ENCODE measurements at regions not wholly inside any gene's neighbourhood (a gene's known extent, or its start where the extent isn't known, plus 50 kb on each side); places are given as distances from the start of the nearest gene placed in this dataset.

GRCh38 chr4:32000846-32001488 lies 1280.8 kb downstream of the PCDH7 start:
- DNase-seq, result no peak

- no peak for DNase-seq
Observed at GRCh38 chr4:32002037-32002747, 1282.0 kb downstream of the PCDH7 start.

GRCh38 chr4:32003548-32003947 lies 1283.4 kb downstream of the PCDH7 start:
- no peak for DNase-seq

- no peak for DNase-seq
Observed at GRCh38 chr4:32010221-32010620, 1290.1 kb downstream of the PCDH7 start.

GRCh38 chr4:32022071-32022470 lies 1301.9 kb downstream of the PCDH7 start:
- no peak for DNase-seq

GRCh38 chr4:32025851-32026459 lies 1305.8 kb downstream of the PCDH7 start:
- DNase-seq, result no peak

GRCh38 chr4:32030406-32030805 lies 1310.2 kb downstream of the PCDH7 start:
- DNase-seq, result no peak

- DNase-seq, result no peak
Observed at GRCh38 chr4:32031026-32031425, 1310.9 kb downstream of the PCDH7 start.

GRCh38 chr4:32032136-32032672 lies 1312.0 kb downstream of the PCDH7 start:
- no peak for DNase-seq

GRCh38 chr4:32037399-32037798 lies 1317.2 kb downstream of the PCDH7 start:
- DNase-seq, result no peak

- DNase-seq, result no peak
Observed at GRCh38 chr4:32042486-32043247, 1322.5 kb downstream of the PCDH7 start.

- no peak for DNase-seq
Observed at GRCh38 chr4:32043248-32043633, 1323.1 kb downstream of the PCDH7 start.

- no peak for DNase-seq
Observed at GRCh38 chr4:32061916-32062315, 1341.7 kb downstream of the PCDH7 start.

- DNase-seq, result no peak
Observed at GRCh38 chr4:32073542-32073941, 1353.4 kb downstream of the PCDH7 start.

GRCh38 chr4:32087211-32087610 lies 1367.0 kb downstream of the PCDH7 start:
- no peak for DNase-seq

GRCh38 chr4:32094987-32095386 lies 1374.8 kb downstream of the PCDH7 start:
- DNase-seq, result no peak

GRCh38 chr4:32102896-32103295 lies 1382.7 kb downstream of the PCDH7 start:
- no peak for DNase-seq

- DNase-seq, result no peak
Observed at GRCh38 chr4:32106767-32107166, 1386.6 kb downstream of the PCDH7 start.

GRCh38 chr4:32112891-32113290 lies 1392.7 kb downstream of the PCDH7 start:
- DNase-seq, result no peak

- no peak for DNase-seq
Observed at GRCh38 chr4:32117693-32118092, 1397.5 kb downstream of the PCDH7 start.

GRCh38 chr4:32119907-32120306 lies 1399.7 kb downstream of the PCDH7 start:
- no peak for DNase-seq

- DNase-seq, result no peak
Observed at GRCh38 chr4:32128549-32128948, 1408.4 kb downstream of the PCDH7 start.

GRCh38 chr4:32129967-32130366 lies 1409.8 kb downstream of the PCDH7 start:
- DNase-seq, result no peak
